Left ventricle myocardium inferior (tissue), 1 donor: ENCODE measurements at regions not wholly inside any gene's neighbourhood (a gene's known extent, or its start where the extent isn't known, plus 50 kb on each side); places are given as distances from the start of the nearest gene placed in this dataset.

Source experiments
- DNase-seq: peaks from one replicate; pipeline ENCODE4 v3.0.0-alpha.2; 2020
- H3K27ac ChIP-seq: fragments of 200-600 bp; replicated peaks from 2 replicates; pipeline ENCODE4 v1.8.0; 2021
- H3K27me3 ChIP-seq: fragments of 200-600 bp; 2 replicates; pipeline ENCODE4 v1.8.0; 2021; ENCODE audit warnings: low read depth
- H3K36me3 ChIP-seq: fragments of 200-600 bp; 2 replicates; pipeline ENCODE4 v1.8.0; 2021
- H3K4me1 ChIP-seq: fragments of 200-600 bp; 2 replicates; pipeline ENCODE4 v1.8.0; 2021
- H3K4me3 ChIP-seq: fragments of 200-600 bp; 2 replicates; pipeline ENCODE4 v1.8.0; 2021; ENCODE audit warnings: mild to moderate bottlenecking, moderate library complexity
- H3K9me3 ChIP-seq: fragments of 200-600 bp; replicated peaks from 2 replicates; pipeline ENCODE4 v1.8.0; 2021
- CTCF ChIP-seq: fragments of 200-600 bp; IDR thresholded peaks from 2 replicates; pipeline ENCODE4 v1.8.0; 2021; ENCODE audit warnings: antibody characterized with exemption, mild to moderate bottlenecking, borderline replicate concordance
- intact Hi-C: fragments of 100-400 bp; cut with micrococcal nuclease; formaldehyde crosslinking; loops from one replicate; pipeline ENCODE4 v1.11.0; 2022
- donor health status: DM: no; HTN: yes; CAD: no; lungs with severe emphysema.

GRCh38 chr4:56106180-56107147 is 157.7 kb downstream of the CEP135 start:
- no peak overlapping the region for H3K27ac ChIP-seq
- H3K9me3 ChIP-seq: no peaks in the 10 kb centered on the region
- no peaks in the 10 kb centered on the region for H3K36me3 ChIP-seq
- H3K27me3 ChIP-seq: peaks cover 4% of the 10 kb centered on the region
- no peak for TF ChIP-seq CTCF
- DNase-seq: no peak
- intact Hi-C loops: no loop called here
- H3K4me3 ChIP-seq: no peak overlapping the region
- no peaks in the 10 kb centered on the region for H3K4me1 ChIP-seq

GRCh38 chr4:56104188-56104587 is 155.4 kb downstream of the CEP135 start:
- no peak for TF ChIP-seq CTCF
- intact Hi-C loops: no loop called here

GRCh38 chr4:56102601-56103000 is 153.9 kb downstream of the CEP135 start:
- no peaks in the 10 kb centered on the region for H3K9me3 ChIP-seq
- no peak for DNase-seq
- intact Hi-C loops: no loop called here
- H3K27ac ChIP-seq: no peak overlapping the region
- no peaks in the 10 kb centered on the region for H3K4me1 ChIP-seq
- no peak overlapping the region for H3K4me3 ChIP-seq
- no peaks in the 10 kb centered on the region for H3K36me3 ChIP-seq
- no peak for TF ChIP-seq CTCF
- peaks cover 4% of the 10 kb centered on the region for H3K27me3 ChIP-seq

More at GRCh38 chr4:56104188-56104587, 155.4 kb downstream of the CEP135 start:
- Histone ChIP-seq H3K27me3 (peaks cover 4% of the 10 kb centered on the region), H3K4me3 (no peak overlapping the region), H3K4me1 (no peaks in the 10 kb centered on the region), H3K9me3 (no peaks in the 10 kb centered on the region), H3K27ac (no peak overlapping the region), H3K36me3 (no peaks in the 10 kb centered on the region)
- no peak for DNase-seq

- intact Hi-C loops: no loop called here
- TF ChIP-seq CTCF: no peak
- H3K9me3 ChIP-seq: no peaks in the 10 kb centered on the region
- no peak for DNase-seq
- no peak overlapping the region for H3K4me3 ChIP-seq
- no peak overlapping the region for H3K27ac ChIP-seq
- peaks cover 4% of the 10 kb centered on the region for H3K27me3 ChIP-seq
- no peaks in the 10 kb centered on the region for H3K4me1 ChIP-seq
- H3K36me3 ChIP-seq: no peaks in the 10 kb centered on the region
Observed at GRCh38 chr4:56099378-56099786, 150.6 kb downstream of the CEP135 start.

GRCh38 chr4:56093576-56093975 is 144.8 kb downstream of the CEP135 start:
- H3K9me3 ChIP-seq: no peaks in the 10 kb centered on the region
- intact Hi-C loops: no loop called here
- no peaks in the 10 kb centered on the region for H3K4me1 ChIP-seq
- DNase-seq: no peak
- no peaks in the 10 kb centered on the region for H3K27me3 ChIP-seq
- H3K4me3 ChIP-seq: no peak overlapping the region
- no peak for TF ChIP-seq CTCF
- H3K27ac ChIP-seq: no peak overlapping the region
- no peaks in the 10 kb centered on the region for H3K36me3 ChIP-seq
